ENCODE measurements at regions not wholly inside any gene's neighbourhood (a gene's known extent, or its start where the extent isn't known, plus 50 kb on each side); places are given as distances from the start of the nearest gene placed in this dataset.
"Not testable (repeated sequence)": the region's sequence is repeated elsewhere in the genome, so short reads cannot be mapped to it uniquely, and the experiment has no call there.

DNA sequence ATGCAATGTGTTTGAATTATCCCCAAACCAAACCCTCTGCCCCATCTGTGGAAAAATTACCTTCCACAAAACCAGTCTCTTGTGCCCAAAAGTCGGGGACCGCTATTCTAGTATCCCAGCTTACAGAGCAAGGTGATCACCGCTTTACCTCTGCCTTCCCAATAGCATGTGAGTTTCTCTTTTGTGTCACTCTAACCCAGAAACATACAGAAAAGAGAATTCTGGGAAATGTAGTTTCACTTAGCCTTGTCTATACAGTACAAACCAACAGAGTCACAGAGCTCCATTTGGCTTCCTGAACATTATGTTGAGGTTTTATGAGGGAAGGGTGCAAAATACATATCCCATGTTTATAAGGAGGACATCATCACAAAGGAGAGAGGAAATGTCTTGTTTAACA is 260.3 kb upstream of the MINDY3 start:
- H3K27ac Mint-ChIP-seq = no peak overlapping the region
- ChIA-PET POLR2A (no interaction called here), CTCF (no interaction called here)
- H3K9me3 Mint-ChIP-seq = no peaks in the 10 kb centered on the region
- intact Hi-C loops (cut with micrococcal nuclease) = no loop called here
- H3K4me1 Mint-ChIP-seq (ENCODE audit: low read depth) = no peaks in the 10 kb centered on the region
- no peak overlapping the region for H3K4me3 Mint-ChIP-seq
- no peak for DNase-seq
- no peaks in the 10 kb centered on the region for H3K27me3 Mint-ChIP-seq
- H3K36me3 Mint-ChIP-seq = no peaks in the 10 kb centered on the region

- Mint-ChIP-seq H3K4me1 (ENCODE audit: low read depth) (no peaks in the 10 kb centered on the region), H3K4me3 (no peak overlapping the region), H3K27ac (no peak overlapping the region), H3K36me3 (no peaks in the 10 kb centered on the region), H3K9me3 (no peaks in the 10 kb centered on the region), H3K27me3 (peaks cover 4% of the 10 kb centered on the region)
- intact Hi-C loops (cut with micrococcal nuclease) = no loop called here
- DNase-seq = no peak
- ChIA-PET POLR2A (interaction anchor here (0.7 kb wide), 1 partner anchor 437 kb away, joined by 5 read pairs; no protein-coding TSS in a partner anchor), CTCF (interaction anchor here (0.7 kb wide), 1 partner anchor 1249 kb away, joined by 3 read pairs; no protein-coding TSS in a partner anchor)
Measured at GRCh38 chr10:16141499-16141898, 281.2 kb upstream of the MINDY3 start.

GRCh38 chr10:16146993-16147392 is 286.7 kb upstream of the MINDY3 start:
- H3K4me3 Mint-ChIP-seq = no peak overlapping the region
- ChIA-PET POLR2A (no interaction called here), CTCF (no interaction called here)
- intact Hi-C loops (cut with micrococcal nuclease) = no loop called here
- no peaks in the 10 kb centered on the region for H3K4me1 Mint-ChIP-seq (ENCODE audit: low read depth)
- no peaks in the 10 kb centered on the region for H3K36me3 Mint-ChIP-seq
- H3K27me3 Mint-ChIP-seq = peaks cover 6% of the 10 kb centered on the region
- H3K9me3 Mint-ChIP-seq = peaks cover 6% of the 10 kb centered on the region
- no peak overlapping the region for H3K27ac Mint-ChIP-seq
- DNase-seq = no peak

DNA sequence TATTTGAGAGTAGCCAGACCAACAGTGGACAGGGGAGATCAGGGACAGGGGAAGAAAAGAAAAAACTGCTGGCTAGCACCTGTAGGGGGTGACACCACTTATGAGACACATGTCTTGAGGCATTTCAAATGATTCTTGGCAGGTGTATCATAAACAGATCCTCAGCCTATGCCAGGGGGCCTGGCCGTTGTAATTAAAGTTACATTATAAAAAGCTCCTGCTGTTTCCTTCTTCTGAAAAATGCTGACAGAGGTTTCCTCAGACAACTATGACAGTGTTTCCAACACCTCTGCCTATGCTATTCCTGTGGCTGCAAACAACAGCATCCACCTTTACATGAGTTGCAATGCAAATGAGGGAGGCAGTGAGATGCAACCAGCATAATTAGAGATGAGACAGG is 281.0 kb upstream of the PTER start:
- no peak for DNase-seq
- intact Hi-C loops (cut with micrococcal nuclease) = no loop called here
- ChIA-PET POLR2A (no interaction called here), CTCF (no interaction called here)
- Mint-ChIP-seq H3K4me3 (no peak overlapping the region), H3K4me1 (ENCODE audit: low read depth) (no peaks in the 10 kb centered on the region), H3K36me3 (no peaks in the 10 kb centered on the region), H3K9me3 (no peaks in the 10 kb centered on the region), H3K27ac (no peak overlapping the region), H3K27me3 (no peaks in the 10 kb centered on the region)

GRCh38 chr10:16156681-16157080 is 280.1 kb upstream of the PTER start:
- no peak for DNase-seq
- intact Hi-C loops (cut with micrococcal nuclease) = no loop called here
- Mint-ChIP-seq H3K27me3 (no peaks in the 10 kb centered on the region), H3K4me1 (ENCODE audit: low read depth) (no peaks in the 10 kb centered on the region), H3K36me3 (no peaks in the 10 kb centered on the region), H3K4me3 (no peak overlapping the region), H3K9me3 (no peaks in the 10 kb centered on the region), H3K27ac (no peak overlapping the region)
- CTCF ChIA-PET = interaction anchor here (1.0 kb wide), 1 partner anchor 388 kb away, joined by 3 read pairs; no protein-coding TSS in a partner anchor
- POLR2A ChIA-PET = no interaction called here

GRCh38 chr10:16165067-16165466 is 271.7 kb upstream of the PTER start:
- CTCF ChIA-PET; H3K36me3 Mint-ChIP-seq; DNase-seq; POLR2A ChIA-PET; intact Hi-C loops (cut with micrococcal nuclease); H3K4me3 Mint-ChIP-seq; H3K27ac Mint-ChIP-seq; H3K27me3 Mint-ChIP-seq; H3K4me1 Mint-ChIP-seq (ENCODE audit: low read depth): not testable (repeated sequence)
- H3K9me3 Mint-ChIP-seq = peaks cover 24% of the 10 kb centered on the region

GRCh38 chr10:16182144-16182543 is 254.7 kb upstream of the PTER start:
- POLR2A ChIA-PET = no interaction called here
- intact Hi-C loops (cut with micrococcal nuclease) = no loop called here
- H3K27me3 Mint-ChIP-seq = peaks cover 7% of the 10 kb centered on the region

GRCh38 chr10:16182688-16183087 is 254.1 kb upstream of the PTER start:
- intact Hi-C loops (cut with micrococcal nuclease) = no loop called here
- H3K9me3 Mint-ChIP-seq = no peaks in the 10 kb centered on the region

More at GRCh38 chr10:16182144-16182543, 254.7 kb upstream of the PTER start:
- no peak overlapping the region for H3K27ac Mint-ChIP-seq
- CTCF ChIA-PET = no interaction called here
- no peaks in the 10 kb centered on the region for H3K9me3 Mint-ChIP-seq
- no peak overlapping the region for H3K4me3 Mint-ChIP-seq
- no peaks in the 10 kb centered on the region for H3K36me3 Mint-ChIP-seq
- H3K4me1 Mint-ChIP-seq (ENCODE audit: low read depth) = no peaks in the 10 kb centered on the region
- DNase-seq = no peak

GRCh38 chr10:16184096-16184597 is 252.7 kb upstream of the PTER start:
- Mint-ChIP-seq H3K27ac (no peak overlapping the region), H3K4me3 (no peak overlapping the region), H3K4me1 (ENCODE audit: low read depth) (no peaks in the 10 kb centered on the region), H3K9me3 (no peaks in the 10 kb centered on the region), H3K27me3 (peaks cover 10% of the 10 kb centered on the region), H3K36me3 (no peaks in the 10 kb centered on the region)
- DNase-seq = no peak
- POLR2A ChIA-PET = no interaction called here
- intact Hi-C loops (cut with micrococcal nuclease) = no loop called here
- CTCF ChIA-PET = no interaction called here

More at GRCh38 chr10:16182688-16183087, 254.1 kb upstream of the PTER start:
- Mint-ChIP-seq H3K4me3 (no peak overlapping the region), H3K27me3 (peaks cover 7% of the 10 kb centered on the region), H3K27ac (no peak overlapping the region), H3K4me1 (ENCODE audit: low read depth) (no peaks in the 10 kb centered on the region), H3K36me3 (no peaks in the 10 kb centered on the region)
- ChIA-PET CTCF (no interaction called here), POLR2A (no interaction called here)
- no peak for DNase-seq

- H3K27me3 Mint-ChIP-seq = peaks cover 10% of the 10 kb centered on the region
- no peaks in the 10 kb centered on the region for H3K9me3 Mint-ChIP-seq
- no peak overlapping the region for H3K4me3 Mint-ChIP-seq
- H3K4me1 Mint-ChIP-seq (ENCODE audit: low read depth) = no peaks in the 10 kb centered on the region
- H3K27ac Mint-ChIP-seq = no peak overlapping the region
- no peaks in the 10 kb centered on the region for H3K36me3 Mint-ChIP-seq
- intact Hi-C loops (cut with micrococcal nuclease) = no loop called here
- ChIA-PET CTCF (no interaction called here), POLR2A (no interaction called here)
- DNase-seq = no peak
Measured at GRCh38 chr10:16184906-16185305, 251.9 kb upstream of the PTER start.

- ChIA-PET CTCF (no interaction called here), POLR2A (no interaction called here)
- intact Hi-C loops (cut with micrococcal nuclease) = no loop called here
- H3K27me3 Mint-ChIP-seq = peaks cover 11% of the 10 kb centered on the region
- no peak overlapping the region for H3K4me3 Mint-ChIP-seq
- no peak for DNase-seq
- H3K27ac Mint-ChIP-seq = no peak overlapping the region
- H3K4me1 Mint-ChIP-seq (ENCODE audit: low read depth) = no peaks in the 10 kb centered on the region
- H3K9me3 Mint-ChIP-seq = no peaks in the 10 kb centered on the region
- no peaks in the 10 kb centered on the region for H3K36me3 Mint-ChIP-seq
Measured at GRCh38 chr10:16186564-16186963, 250.2 kb upstream of the PTER start.

DNA sequence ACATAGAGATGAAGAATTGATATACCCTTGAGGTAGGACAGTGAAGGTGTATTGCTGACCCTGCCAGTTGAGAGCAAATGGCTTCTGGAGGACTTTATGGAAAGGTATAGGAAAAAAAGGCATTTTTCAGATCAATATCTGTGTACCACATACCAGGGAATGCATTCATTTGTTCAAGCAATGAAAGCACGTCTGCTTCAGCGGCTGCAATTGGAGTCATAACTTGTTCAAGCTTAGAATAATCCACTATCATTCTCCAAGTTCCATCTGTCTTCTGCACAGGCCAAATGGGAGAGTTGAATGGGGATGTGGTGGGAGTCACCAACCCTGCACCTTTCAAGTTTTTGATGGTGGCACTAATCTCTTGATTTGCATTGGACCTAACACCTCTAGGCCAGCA is 249.6 kb upstream of the PTER start:
- Mint-ChIP-seq H3K27me3 (peaks cover 7% of the 10 kb centered on the region), H3K27ac (no peak overlapping the region), H3K4me1 (ENCODE audit: low read depth) (no peaks in the 10 kb centered on the region), H3K4me3 (no peak overlapping the region), H3K36me3 (no peaks in the 10 kb centered on the region), H3K9me3 (no peaks in the 10 kb centered on the region)
- intact Hi-C loops (cut with micrococcal nuclease) = no loop called here
- DNase-seq = no peak
- POLR2A ChIA-PET = no interaction called here
- CTCF ChIA-PET = no interaction called here

DNA sequence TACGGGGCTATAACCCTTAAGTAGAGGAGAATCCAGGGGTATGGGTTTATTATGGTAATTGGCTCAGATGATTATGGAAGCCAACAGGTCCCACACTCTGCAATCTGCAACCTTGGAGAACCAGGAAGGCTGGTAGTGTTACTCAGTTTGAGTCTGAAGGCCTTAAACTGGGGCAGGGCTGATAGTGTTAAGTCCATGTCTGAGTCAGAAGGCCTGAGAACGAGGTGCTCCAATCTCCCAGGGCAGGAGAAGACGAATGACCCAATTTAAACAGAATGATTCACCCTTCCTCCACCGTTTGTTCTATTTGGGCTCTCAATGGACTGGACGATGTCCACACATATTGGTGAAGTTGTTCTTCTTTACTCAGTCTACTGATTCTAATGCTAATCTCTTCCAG is 244.5 kb upstream of the PTER start:
- intact Hi-C loops (cut with micrococcal nuclease) = no loop called here
- Mint-ChIP-seq H3K27ac (no peak overlapping the region), H3K4me1 (ENCODE audit: low read depth) (peaks cover 13% of the 10 kb centered on the region), H3K27me3 (peaks cover 4% of the 10 kb centered on the region), H3K4me3 (no peak overlapping the region), H3K36me3 (no peaks in the 10 kb centered on the region), H3K9me3 (no peaks in the 10 kb centered on the region)
- CTCF ChIA-PET = no interaction called here
- no peak for DNase-seq
- POLR2A ChIA-PET = no interaction called here

GRCh38 chr10:16193241-16193640 is 243.6 kb upstream of the PTER start:
- intact Hi-C loops (cut with micrococcal nuclease) = no loop called here
- ChIA-PET CTCF (no interaction called here), POLR2A (no interaction called here)
- H3K9me3 Mint-ChIP-seq = no peaks in the 10 kb centered on the region
- H3K27ac Mint-ChIP-seq = no peak overlapping the region
- peaks cover 4% of the 10 kb centered on the region for H3K27me3 Mint-ChIP-seq
- H3K4me3 Mint-ChIP-seq = no peak overlapping the region
- no peaks in the 10 kb centered on the region for H3K36me3 Mint-ChIP-seq
- H3K4me1 Mint-ChIP-seq (ENCODE audit: low read depth) = peaks cover 13% of the 10 kb centered on the region
- DNase-seq = no peak
